Nephron (organoid): ENCODE measurements at regions not wholly inside any gene's neighbourhood (a gene's known extent, or its start where the extent isn't known, plus 50 kb on each side); places are given as distances from the start of the nearest gene placed in this dataset.
A peak's percentile ranks its signal among the peaks of the same experiment; 100 is the strongest.

Source experiments
- H3K27ac Mint-ChIP-seq, 3 experiments: 2 replicates each; pipeline ENCODE4 v1.8.0; 2020; ENCODE audit warnings: mixed read lengths in 3 of 3, mild to moderate bottlenecking in 2 of 3, moderate library complexity in 1 of 3
- H3K27me3 Mint-ChIP-seq: 2 replicates; pipeline ENCODE4 v1.8.0; 2021; ENCODE audit warnings: low read depth, mild to moderate bottlenecking, moderate library complexity, mixed read lengths
- H3K36me3 Mint-ChIP-seq: 2 replicates; pipeline ENCODE4 v1.8.0; 2020; ENCODE audit warnings: low read depth, mixed read lengths
- H3K4me1 Mint-ChIP-seq: 2 replicates; pipeline ENCODE4 v1.8.0; 2020; ENCODE audit warnings: mixed read lengths
- H3K4me3 Mint-ChIP-seq, 3 experiments: 2 replicates each; pipeline ENCODE4 v1.8.0; 2020; ENCODE audit warnings: mild to moderate bottlenecking in 3 of 3, mixed read lengths in 3 of 3, moderate library complexity in 2 of 3
- H3K9me3 Mint-ChIP-seq: 2 replicates; pipeline ENCODE4 v1.8.0; 2020; ENCODE audit warnings: mixed read lengths
- CTCF ChIP-seq, 3 experiments: fragments of 200-600 bp; sonication (generic); IDR thresholded peaks; one replicate each; pipeline ENCODE4 v1.5.0; 2021; ENCODE audit warnings: antibody characterized with exemption in 3 of 3; ENCODE audit not compliant: unreplicated experiment in 3 of 3

- H3K27me3 Mint-ChIP-seq, result peaks cover 5% of the 10 kb centered on the region
- no peak for TF ChIP-seq CTCF (IDR thresholded peaks at IDR 0.05; ENCODE audit: unreplicated experiment in 3 of 3)
- peaks cover 20% of the 10 kb centered on the region for H3K4me1 Mint-ChIP-seq
- H3K27ac Mint-ChIP-seq, result peak overlapping the region; percentile 28 to 87 (median 84)
- H3K4me3 Mint-ChIP-seq, result peak overlapping the region in 2 of 3 experiments; percentile 16 to 40
- H3K9me3 Mint-ChIP-seq, result peaks cover 5% of the 10 kb centered on the region
- H3K36me3 Mint-ChIP-seq, result no peaks in the 10 kb centered on the region
Measured at GRCh38 chr20:52410182-52410647, 218.6 kb upstream of the ZFP64 start.

GRCh38 chr20:52405986-52406385 is 214.4 kb upstream of the ZFP64 start:
- H3K9me3 Mint-ChIP-seq, result no peaks in the 10 kb centered on the region
- no peaks in the 10 kb centered on the region for H3K36me3 Mint-ChIP-seq
- H3K4me3 Mint-ChIP-seq, result no peak overlapping the region
- peaks cover 5% of the 10 kb centered on the region for H3K27me3 Mint-ChIP-seq
- H3K4me1 Mint-ChIP-seq, result peaks cover 13% of the 10 kb centered on the region
- no peak overlapping the region for H3K27ac Mint-ChIP-seq
- TF ChIP-seq CTCF (IDR thresholded peaks at IDR 0.05; ENCODE audit: unreplicated experiment in 3 of 3), result no peak

GRCh38 chr20:52405417-52405816 is 213.8 kb upstream of the ZFP64 start:
- H3K27ac Mint-ChIP-seq, result no peak overlapping the region
- no peak for TF ChIP-seq CTCF (IDR thresholded peaks at IDR 0.05; ENCODE audit: unreplicated experiment in 3 of 3)
- no peak overlapping the region for H3K4me3 Mint-ChIP-seq
- H3K36me3 Mint-ChIP-seq, result no peaks in the 10 kb centered on the region
- no peaks in the 10 kb centered on the region for H3K9me3 Mint-ChIP-seq
- H3K27me3 Mint-ChIP-seq, result peaks cover 5% of the 10 kb centered on the region
- peaks cover 7% of the 10 kb centered on the region for H3K4me1 Mint-ChIP-seq

GRCh38 chr20:52404671-52405070 is 213.1 kb upstream of the ZFP64 start:
- no peak for TF ChIP-seq CTCF (IDR thresholded peaks at IDR 0.05; ENCODE audit: unreplicated experiment in 3 of 3)
- Mint-ChIP-seq H3K27me3 (peaks cover 5% of the 10 kb centered on the region), H3K36me3 (no peaks in the 10 kb centered on the region), H3K27ac (no peak overlapping the region), H3K9me3 (no peaks in the 10 kb centered on the region), H3K4me3 (no peak overlapping the region), H3K4me1 (no peaks in the 10 kb centered on the region)

GRCh38 chr20:52402950-52403349 is 211.4 kb upstream of the ZFP64 start:
- H3K4me1 Mint-ChIP-seq, result no peaks in the 10 kb centered on the region
- H3K27me3 Mint-ChIP-seq, result peaks cover 19% of the 10 kb centered on the region
- no peak for TF ChIP-seq CTCF (IDR thresholded peaks at IDR 0.05; ENCODE audit: unreplicated experiment in 3 of 3)
- H3K4me3 Mint-ChIP-seq, result no peak overlapping the region
- no peaks in the 10 kb centered on the region for H3K9me3 Mint-ChIP-seq
- no peaks in the 10 kb centered on the region for H3K36me3 Mint-ChIP-seq
- H3K27ac Mint-ChIP-seq, result no peak overlapping the region

GRCh38 chr20:52402514-52402913 is 210.9 kb upstream of the ZFP64 start:
- no peak overlapping the region for H3K27ac Mint-ChIP-seq
- no peaks in the 10 kb centered on the region for H3K9me3 Mint-ChIP-seq
- no peak overlapping the region for H3K4me3 Mint-ChIP-seq
- H3K4me1 Mint-ChIP-seq, result no peaks in the 10 kb centered on the region
- peaks cover 22% of the 10 kb centered on the region for H3K27me3 Mint-ChIP-seq
- no peaks in the 10 kb centered on the region for H3K36me3 Mint-ChIP-seq
- no peak for TF ChIP-seq CTCF (IDR thresholded peaks at IDR 0.05; ENCODE audit: unreplicated experiment in 3 of 3)
